GM18858 (cell line): ENCODE measurements at regions not wholly inside any gene's neighbourhood (a gene's known extent, or its start where the extent isn't known, plus 50 kb on each side); places are given as distances from the start of the nearest gene placed in this dataset.
"Not testable (repeated sequence)": the region's sequence is repeated elsewhere in the genome, so short reads cannot be mapped to it uniquely, and the experiment has no call there.

Source experiments
- ATAC-seq: cut with Tn5 transposase; IDR thresholded peaks from one replicate; pipeline ENCODE4 v1.9.1; 2021; ENCODE audit not compliant: unreplicated experiment

- peak; percentile 98 for ATAC-seq
These were observed 65.6 kb downstream of the UFM1 start for GRCh38 chr13:38415233-38415632.

- no peak for ATAC-seq
These were observed 67.6 kb downstream of the UFM1 start for GRCh38 chr13:38417241-38417640.

GRCh38 chr13:38417727-38418126 is 68.1 kb downstream of the UFM1 start:
- peak; percentile 20 for ATAC-seq

- no peak for ATAC-seq
These were observed 68.6 kb downstream of the UFM1 start for GRCh38 chr13:38418286-38418685.

- peak; percentile 23 for ATAC-seq
These were observed 69.7 kb downstream of the UFM1 start for GRCh38 chr13:38419312-38419873.

GRCh38 chr13:38421590-38422560 is 72.2 kb downstream of the UFM1 start:
- no peak for ATAC-seq

GRCh38 chr13:38429916-38430315 is 80.3 kb downstream of the UFM1 start:
- no peak for ATAC-seq

GRCh38 chr13:38430796-38431195 is 81.1 kb downstream of the UFM1 start:
- no peak for ATAC-seq

GRCh38 chr13:38440666-38441065 is 91.0 kb downstream of the UFM1 start:
- ATAC-seq, result no peak

GRCh38 chr13:38444904-38445303 is 95.3 kb downstream of the UFM1 start:
- ATAC-seq, result no peak

GRCh38 chr13:38452656-38453055 is 103.0 kb downstream of the UFM1 start:
- no peak for ATAC-seq

- peak; percentile 67 for ATAC-seq
These were observed 113.0 kb downstream of the UFM1 start for GRCh38 chr13:38462605-38463004.

GRCh38 chr13:38463048-38463447 is 113.4 kb downstream of the UFM1 start:
- ATAC-seq, result no peak

- ATAC-seq, result not testable (repeated sequence)
These were observed 122.8 kb downstream of the UFM1 start for GRCh38 chr13:38472411-38472810.

- no peak for ATAC-seq
These were observed 123.7 kb downstream of the UFM1 start for GRCh38 chr13:38473305-38473704.

GRCh38 chr13:38477676-38478075 is 128.0 kb downstream of the UFM1 start:
- ATAC-seq, result no peak

GRCh38 chr13:38483623-38484022 is 134.0 kb downstream of the UFM1 start:
- no peak for ATAC-seq

GRCh38 chr13:38490657-38491056 is 141.0 kb downstream of the UFM1 start:
- no peak for ATAC-seq

GRCh38 chr13:38494445-38494844 is 144.8 kb downstream of the UFM1 start:
- ATAC-seq, result no peak

- ATAC-seq, result no peak
These were observed 147.3 kb downstream of the UFM1 start for GRCh38 chr13:38496917-38497316.

GRCh38 chr13:38498271-38498670 is 148.6 kb downstream of the UFM1 start:
- no peak for ATAC-seq

- ATAC-seq, result no peak
These were observed 164.9 kb downstream of the UFM1 start for GRCh38 chr13:38514575-38514974.
